SK-N-SH treated with all-trans-retinoic acid at 6 μM for 48 hours (cell line): ENCODE measurements at regions not wholly inside any gene's neighbourhood (a gene's known extent, or its start where the extent isn't known, plus 50 kb on each side); places are given as distances from the start of the nearest gene placed in this dataset.

Experiments
- ATAC-seq: fragments of 200-7000 bp; cut with Tn5 transposase; 3 replicates; pipeline ENCODE4 v1.9.1; 2020; ENCODE audit warnings: mild to moderate bottlenecking, moderate library complexity
- ARNTL ChIP-seq: fragments of 450-650 bp; formaldehyde crosslinking; IDR thresholded peaks from 2 replicates; pipeline ENCODE4 v1.5.0; 2020; ENCODE audit warnings: low read depth, mild to moderate bottlenecking, moderate library complexity, borderline replicate concordance
- BACH2 ChIP-seq: fragments of 250-450 bp; sonication (Bioruptor Pico); IDR thresholded peaks from 2 replicates; pipeline ENCODE4 v1.9.0; 2021; ENCODE audit warnings: mild to moderate bottlenecking, borderline replicate concordance
- CSDC2 ChIP-seq: fragments of 250-450 bp; sonication (Bioruptor Pico); IDR thresholded peaks from 2 replicates; pipeline ENCODE4 v1.5.0; 2020; ENCODE audit warnings: mild to moderate bottlenecking, moderate library complexity
- ESRRG ChIP-seq: fragments of 250-450 bp; sonication (Bioruptor Pico); IDR thresholded peaks from 2 replicates; pipeline ENCODE4 v1.6.1; 2021; ENCODE audit warnings: mild to moderate bottlenecking
- GLIS3 ChIP-seq: fragments of 250-450 bp; sonication (Bioruptor Pico); IDR thresholded peaks from 2 replicates; pipeline ENCODE4 v1.5.0; 2020; ENCODE audit warnings: mild to moderate bottlenecking, moderate library complexity
- ISL1 ChIP-seq: fragments of 250-450 bp; sonication (Bioruptor Pico); IDR thresholded peaks from 2 replicates; pipeline ENCODE4 v2.1.2; 2022; ENCODE audit warnings: mild to moderate bottlenecking, moderate library complexity
- OSR1 ChIP-seq: fragments of 250-450 bp; sonication (Bioruptor Pico); IDR thresholded peaks from 2 replicates; pipeline ENCODE4 v1.8.0; 2022; ENCODE audit warnings: moderate library complexity, mild to moderate bottlenecking, inconsistent platforms
- PATZ1 ChIP-seq: fragments of 250-450 bp; sonication (Bioruptor Pico); IDR thresholded peaks from 2 replicates; pipeline ENCODE4 v1.8.0; 2020; ENCODE audit warnings: mild to moderate bottlenecking, moderate library complexity, borderline replicate concordance
- PPARA ChIP-seq: fragments of 250-450 bp; sonication (Bioruptor Pico); IDR thresholded peaks from 2 replicates; pipeline ENCODE4 v1.5.0; 2020; ENCODE audit warnings: mild to moderate bottlenecking, borderline replicate concordance
- RARB ChIP-seq: fragments of 250-450 bp; sonication (Bioruptor Pico); IDR thresholded peaks from 2 replicates; pipeline ENCODE4 v1.8.0; 2021; ENCODE audit warnings: mild to moderate bottlenecking, moderate library complexity
- SNAI2 ChIP-seq: fragments of 250-450 bp; sonication (Bioruptor Pico); IDR thresholded peaks from 2 replicates; pipeline ENCODE4 v1.5.0; 2020; ENCODE audit warnings: mild to moderate bottlenecking, moderate library complexity
- TCF4 ChIP-seq: fragments of 250-450 bp; sonication (Bioruptor Pico); IDR thresholded peaks from 2 replicates; pipeline ENCODE4 v1.8.0; 2021; ENCODE audit warnings: mild to moderate bottlenecking, moderate library complexity, borderline replicate concordance
- TOX ChIP-seq: fragments of 250-450 bp; sonication (Bioruptor Pico); IDR thresholded peaks from 2 replicates; pipeline ENCODE4 v1.8.0; 2021; ENCODE audit warnings: mild to moderate bottlenecking, moderate library complexity, borderline replicate concordance
- ZC3H10 ChIP-seq: fragments of 250-450 bp; sonication (Bioruptor Pico); IDR thresholded peaks from 2 replicates; pipeline ENCODE4 v1.5.1; 2021; ENCODE audit warnings: mild to moderate bottlenecking, moderate library complexity
- ZFP3 ChIP-seq: fragments of 250-450 bp; sonication (Bioruptor Pico); IDR thresholded peaks from 2 replicates; pipeline ENCODE4 v1.5.0; 2020; ENCODE audit warnings: mild to moderate bottlenecking, moderate library complexity
- ZFP30 ChIP-seq: fragments of 450-650 bp; formaldehyde crosslinking; IDR thresholded peaks from 2 replicates; pipeline ENCODE4 v1.5.0; 2022; ENCODE audit warnings: mild to moderate bottlenecking, moderate library complexity
- ZNF565 ChIP-seq: fragments of 450-650 bp; formaldehyde crosslinking; conservative IDR thresholded peaks from 2 replicates; pipeline ENCODE4 v1.5.0; 2020; ENCODE audit warnings: low read depth, mild to moderate bottlenecking, moderate library complexity
- ZNF70 ChIP-seq: fragments of 450-650 bp; formaldehyde crosslinking; IDR thresholded peaks from 2 replicates; pipeline ENCODE4 v1.5.0; 2020; ENCODE audit warnings: mild to moderate bottlenecking, moderate library complexity
- ZNF8 ChIP-seq: fragments of 450-650 bp; formaldehyde crosslinking; IDR thresholded peaks from 2 replicates; pipeline ENCODE4 v1.5.0; 2020; ENCODE audit warnings: mild to moderate bottlenecking, moderate library complexity
- TF ChIP-seq, protein P1 (sequence below): fragments of 250-450 bp; sonication (Bioruptor Pico); IDR thresholded peaks from 2 replicates; pipeline ENCODE4 v1.5.1; 2020; ENCODE audit warnings: low read depth, mild to moderate bottlenecking, moderate library complexity
- TF ChIP-seq, protein P2 (sequence below): fragments of 250-450 bp; sonication (Bioruptor Pico); IDR thresholded peaks from 2 replicates; pipeline ENCODE4 v1.5.1; 2021; ENCODE audit warnings: mild to moderate bottlenecking, moderate library complexity
- TF ChIP-seq, protein P3 (sequence below): fragments of 250-450 bp; sonication (Bioruptor Pico); IDR thresholded peaks from 2 replicates; pipeline ENCODE4 v1.5.0; 2020; ENCODE audit warnings: mild to moderate bottlenecking, moderate library complexity

GRCh38 chr3:17983106-17983505 lies 240.7 kb upstream of the TBC1D5 start (continued):
- TF ChIP-seq RARB (CRISPR knock-in tag): no peak
- TF ChIP-seq TOX: no peak

GRCh38 chr3:17982211-17982880 lies 239.9 kb upstream of the TBC1D5 start:
- no peak for TF ChIP-seq ZNF8 (CRISPR knock-in tag)
- no peak for TF ChIP-seq GLIS3 (CRISPR knock-in tag)
- no peak for TF ChIP-seq SNAI2 (CRISPR knock-in tag)
- TF ChIP-seq PATZ1: no peak
- TF ChIP-seq CSDC2 (CRISPR knock-in tag): no peak
- no peak for TF ChIP-seq RARB (CRISPR knock-in tag)
- no peak for TF ChIP-seq PPARA (CRISPR knock-in tag)
- TF ChIP-seq, protein P1, sequence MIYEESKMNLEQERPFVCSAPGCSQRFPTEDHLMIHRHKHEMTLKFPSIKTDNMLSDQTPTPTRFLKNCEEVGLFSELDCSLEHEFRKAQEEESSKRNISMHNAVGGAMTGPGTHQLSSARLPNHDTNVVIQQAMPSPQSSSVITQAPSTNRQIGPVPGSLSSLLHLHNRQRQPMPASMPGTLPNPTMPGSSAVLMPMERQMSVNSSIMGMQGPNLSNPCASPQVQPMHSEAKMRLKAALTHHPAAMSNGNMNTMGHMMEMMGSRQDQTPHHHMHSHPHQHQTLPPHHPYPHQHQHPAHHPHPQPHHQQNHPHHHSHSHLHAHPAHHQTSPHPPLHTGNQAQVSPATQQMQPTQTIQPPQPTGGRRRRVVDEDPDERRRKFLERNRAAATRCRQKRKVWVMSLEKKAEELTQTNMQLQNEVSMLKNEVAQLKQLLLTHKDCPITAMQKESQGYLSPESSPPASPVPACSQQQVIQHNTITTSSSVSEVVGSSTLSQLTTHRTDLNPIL (CRISPR knock-in tag): no peak
- no peak for TF ChIP-seq TOX
- no peak for TF ChIP-seq BACH2
- no peak for TF ChIP-seq ZFP30 (CRISPR knock-in tag)
- no peak for TF ChIP-seq ZFP3 (CRISPR knock-in tag)
- no peak for TF ChIP-seq ESRRG (CRISPR knock-in tag)
- no peak for TF ChIP-seq ISL1 (CRISPR knock-in tag)
- no peak for TF ChIP-seq ARNTL (CRISPR knock-in tag)
- TF ChIP-seq, protein P2, sequence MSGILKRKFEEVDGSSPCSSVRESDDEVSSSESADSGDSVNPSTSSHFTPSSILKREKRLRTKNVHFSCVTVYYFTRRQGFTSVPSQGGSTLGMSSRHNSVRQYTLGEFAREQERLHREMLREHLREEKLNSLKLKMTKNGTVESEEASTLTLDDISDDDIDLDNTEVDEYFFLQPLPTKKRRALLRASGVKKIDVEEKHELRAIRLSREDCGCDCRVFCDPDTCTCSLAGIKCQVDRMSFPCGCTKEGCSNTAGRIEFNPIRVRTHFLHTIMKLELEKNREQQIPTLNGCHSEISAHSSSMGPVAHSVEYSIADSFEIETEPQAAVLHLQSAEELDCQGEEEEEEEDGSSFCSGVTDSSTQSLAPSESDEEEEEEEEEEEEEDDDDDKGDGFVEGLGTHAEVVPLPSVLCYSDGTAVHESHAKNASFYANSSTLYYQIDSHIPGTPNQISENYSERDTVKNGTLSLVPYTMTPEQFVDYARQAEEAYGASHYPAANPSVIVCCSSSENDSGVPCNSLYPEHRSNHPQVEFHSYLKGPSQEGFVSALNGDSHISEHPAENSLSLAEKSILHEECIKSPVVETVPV: no peak
- no peak for TF ChIP-seq ZNF70 (CRISPR knock-in tag)
- TF ChIP-seq OSR1 (CRISPR knock-in tag): no peak
- TF ChIP-seq ZC3H10 (CRISPR knock-in tag): no peak
- TF ChIP-seq ZNF565 (CRISPR knock-in tag): no peak
- TF ChIP-seq, all 23 proteins: peak for 0
- ATAC-seq: no peak

DNA sequence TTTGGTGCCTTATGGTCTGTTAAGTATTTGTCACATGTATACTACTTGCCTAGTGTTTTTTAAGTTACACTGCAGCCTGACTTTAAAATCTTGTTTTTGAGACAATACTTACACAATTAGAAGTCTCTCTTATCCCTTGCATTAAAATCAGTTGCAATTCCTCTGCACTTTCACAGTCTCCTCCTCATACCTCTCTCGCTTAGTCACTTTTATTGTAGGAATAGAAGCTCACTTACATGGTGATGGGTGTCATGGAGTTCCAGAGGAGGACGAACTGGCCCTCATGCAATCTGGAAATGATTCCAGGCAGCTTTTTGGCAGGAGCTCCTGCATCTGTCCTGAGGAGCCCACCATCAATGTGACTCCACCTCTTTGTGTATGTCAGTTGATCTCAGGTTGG lies 238.4 kb upstream of the TBC1D5 start:
- ATAC-seq: no peak
- TF ChIP-seq BACH2 (no peak), CSDC2 (CRISPR knock-in tag) (no peak), SNAI2 (CRISPR knock-in tag) (no peak), PATZ1 (no peak)

DNA sequence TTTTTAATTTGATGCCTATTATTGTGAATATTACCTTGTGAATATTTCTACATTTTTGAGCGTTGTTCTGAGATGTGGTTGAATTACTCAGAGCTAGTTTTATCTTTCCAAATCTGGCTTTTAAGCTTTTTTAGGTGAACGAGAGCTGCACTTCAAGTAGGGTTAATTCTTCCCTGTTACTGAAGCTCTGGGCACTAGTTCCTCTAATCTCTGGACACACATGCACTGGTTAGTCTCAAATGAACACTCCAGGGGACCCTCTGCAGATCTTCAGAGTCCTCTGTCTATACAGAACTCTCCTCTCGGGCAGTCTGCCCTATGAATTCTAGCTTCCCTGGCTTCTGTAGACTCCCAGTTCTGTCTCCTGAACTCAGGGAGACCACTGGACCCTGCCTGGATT lies 237.5 kb upstream of the TBC1D5 start:
- no peak for ATAC-seq
- no peak for TF ChIP-seq ZFP3 (CRISPR knock-in tag)
- no peak for TF ChIP-seq ZFP30 (CRISPR knock-in tag)
- no peak for TF ChIP-seq TOX
- TF ChIP-seq ZC3H10 (CRISPR knock-in tag): no peak
- no peak for TF ChIP-seq ISL1 (CRISPR knock-in tag)
- TF ChIP-seq CSDC2 (CRISPR knock-in tag): no peak
- no peak for TF ChIP-seq PATZ1
- TF ChIP-seq BACH2: no peak
- no peak for TF ChIP-seq ZNF70 (CRISPR knock-in tag)
- TF ChIP-seq ZNF8 (CRISPR knock-in tag): no peak
- no peak for TF ChIP-seq ZNF565 (CRISPR knock-in tag)
- TF ChIP-seq, protein P3, sequence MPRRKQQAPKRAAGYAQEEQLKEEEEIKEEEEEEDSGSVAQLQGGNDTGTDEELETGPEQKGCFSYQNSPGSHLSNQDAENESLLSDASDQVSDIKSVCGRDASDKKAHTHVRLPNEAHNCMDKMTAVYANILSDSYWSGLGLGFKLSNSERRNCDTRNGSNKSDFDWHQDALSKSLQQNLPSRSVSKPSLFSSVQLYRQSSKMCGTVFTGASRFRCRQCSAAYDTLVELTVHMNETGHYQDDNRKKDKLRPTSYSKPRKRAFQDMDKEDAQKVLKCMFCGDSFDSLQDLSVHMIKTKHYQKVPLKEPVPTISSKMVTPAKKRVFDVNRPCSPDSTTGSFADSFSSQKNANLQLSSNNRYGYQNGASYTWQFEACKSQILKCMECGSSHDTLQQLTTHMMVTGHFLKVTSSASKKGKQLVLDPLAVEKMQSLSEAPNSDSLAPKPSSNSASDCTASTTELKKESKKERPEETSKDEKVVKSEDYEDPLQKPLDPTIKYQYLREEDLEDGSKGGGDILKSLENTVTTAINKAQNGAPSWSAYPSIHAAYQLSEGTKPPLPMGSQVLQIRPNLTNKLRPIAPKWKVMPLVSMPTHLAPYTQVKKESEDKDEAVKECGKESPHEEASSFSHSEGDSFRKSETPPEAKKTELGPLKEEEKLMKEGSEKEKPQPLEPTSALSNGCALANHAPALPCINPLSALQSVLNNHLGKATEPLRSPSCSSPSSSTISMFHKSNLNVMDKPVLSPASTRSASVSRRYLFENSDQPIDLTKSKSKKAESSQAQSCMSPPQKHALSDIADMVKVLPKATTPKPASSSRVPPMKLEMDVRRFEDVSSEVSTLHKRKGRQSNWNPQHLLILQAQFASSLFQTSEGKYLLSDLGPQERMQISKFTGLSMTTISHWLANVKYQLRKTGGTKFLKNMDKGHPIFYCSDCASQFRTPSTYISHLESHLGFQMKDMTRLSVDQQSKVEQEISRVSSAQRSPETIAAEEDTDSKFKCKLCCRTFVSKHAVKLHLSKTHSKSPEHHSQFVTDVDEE (CRISPR knock-in tag): no peak
- TF ChIP-seq PPARA (CRISPR knock-in tag): no peak
- TF ChIP-seq, protein P1 (CRISPR knock-in tag): no peak
- no peak for TF ChIP-seq SNAI2 (CRISPR knock-in tag)
- no peak for TF ChIP-seq TCF4
